ENCODE measurements at regions not wholly inside any gene's neighbourhood (a gene's known extent, or its start where the extent isn't known, plus 50 kb on each side); places are given as distances from the start of the nearest gene placed in this dataset.

DNA sequence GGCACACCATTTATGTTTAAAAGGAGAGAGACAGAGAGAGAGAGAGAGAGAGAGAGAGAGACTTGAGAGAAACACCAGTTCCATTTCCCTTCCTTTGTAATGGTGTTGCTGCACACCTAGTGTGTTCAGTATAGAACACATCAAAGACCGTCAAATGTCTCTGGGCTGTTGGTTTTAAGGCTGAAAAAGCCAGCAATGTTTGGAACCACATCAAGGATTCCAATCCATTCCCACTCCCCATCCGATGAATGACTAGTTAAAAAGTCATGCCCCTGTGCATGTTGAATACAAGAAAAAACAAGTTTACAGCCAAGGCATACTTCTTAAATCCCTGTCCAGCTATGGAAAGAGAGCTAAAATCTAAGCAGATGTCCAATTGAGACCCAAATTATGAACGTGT is 83.0 kb upstream of the IFNE start:
- no peak for DNase-seq

DNA sequence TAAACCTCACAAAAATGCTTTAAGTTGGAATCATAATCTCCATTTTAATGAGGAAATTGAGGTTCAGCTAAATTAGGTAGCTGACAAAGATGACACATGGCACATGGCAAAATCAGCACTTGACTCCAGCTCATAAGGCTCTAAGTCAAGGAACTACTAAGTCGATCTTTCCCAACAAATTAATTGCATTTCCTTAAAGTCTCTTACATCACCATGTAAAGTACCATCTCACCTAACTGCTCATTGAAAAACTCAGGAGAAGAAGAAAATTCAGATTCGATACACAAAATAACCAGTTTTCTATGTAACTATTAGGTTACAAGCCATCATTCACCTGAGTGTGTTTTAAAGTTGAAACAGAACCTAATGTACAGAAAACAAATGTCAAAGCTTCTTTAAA is 85.8 kb upstream of the IFNE start:
- no peak for DNase-seq

DNA sequence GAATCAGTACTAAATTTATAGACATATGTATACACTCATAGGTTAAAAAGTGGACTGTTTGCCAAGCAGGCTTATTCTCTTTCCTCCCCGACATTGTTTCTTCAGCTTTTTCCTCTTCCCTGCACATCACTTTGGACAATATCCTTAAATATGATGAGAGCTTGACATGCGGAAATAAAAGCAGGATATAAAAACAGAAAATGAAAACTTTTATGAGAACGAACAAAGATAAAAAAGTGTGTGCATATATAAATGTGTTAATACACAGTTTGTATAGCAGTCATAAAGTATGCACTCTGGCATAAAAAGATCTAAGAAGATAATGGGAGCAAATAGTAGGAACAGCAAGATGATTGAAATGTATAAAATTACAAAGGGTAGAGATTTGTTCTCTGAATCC is 86.4 kb upstream of the IFNE start:
- DNase-seq = no peak

DNA sequence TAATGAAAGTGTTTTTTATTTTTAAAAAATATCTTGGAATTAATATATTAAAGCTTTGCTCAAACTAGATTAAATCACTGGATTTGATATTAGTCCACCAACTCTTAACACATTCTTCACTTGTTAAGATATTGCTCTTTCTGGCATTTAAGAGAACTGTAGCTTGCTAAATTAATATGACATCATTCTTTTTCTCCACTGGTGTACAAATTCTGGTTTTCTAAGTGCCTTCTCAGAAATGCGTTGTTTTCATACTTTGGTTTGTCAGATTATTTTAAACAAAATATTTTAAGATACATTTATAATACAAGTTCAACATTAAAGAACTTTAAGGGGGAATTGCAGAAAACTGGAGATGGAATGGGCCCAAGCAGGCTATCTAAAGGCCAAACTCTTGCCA is 87.6 kb upstream of the IFNE start:
- no peak for DNase-seq

DNA sequence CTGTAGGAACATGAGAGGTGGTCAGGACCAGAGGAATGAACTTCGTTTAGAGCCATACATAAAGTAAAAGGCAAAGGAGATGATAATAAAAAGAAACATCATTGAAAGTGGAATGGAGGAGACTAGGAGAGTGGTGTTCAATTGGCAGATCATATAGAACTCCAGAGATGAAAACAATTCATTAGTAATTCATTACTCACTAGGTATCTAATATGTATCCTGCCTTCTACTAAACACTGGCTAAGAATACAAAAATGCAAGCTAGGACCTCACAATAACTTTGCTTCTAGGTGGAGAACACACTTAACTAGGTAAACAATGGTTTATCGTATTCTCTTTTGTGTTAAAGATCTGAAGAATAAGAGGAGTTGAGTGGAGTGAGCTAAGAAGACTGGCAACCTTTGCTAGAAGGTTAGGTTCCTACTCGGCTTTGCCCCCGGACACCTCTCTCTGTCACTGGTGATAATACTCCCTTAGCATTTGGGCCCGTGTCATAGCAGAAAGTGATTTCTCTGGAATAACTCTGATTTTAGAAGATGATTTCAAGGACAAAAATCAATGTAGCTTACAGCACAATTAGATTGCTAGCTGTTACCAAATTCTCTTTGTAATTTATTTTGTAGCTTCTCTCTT is 88.6 kb upstream of the IFNE start:
- no peak for DNase-seq

DNA sequence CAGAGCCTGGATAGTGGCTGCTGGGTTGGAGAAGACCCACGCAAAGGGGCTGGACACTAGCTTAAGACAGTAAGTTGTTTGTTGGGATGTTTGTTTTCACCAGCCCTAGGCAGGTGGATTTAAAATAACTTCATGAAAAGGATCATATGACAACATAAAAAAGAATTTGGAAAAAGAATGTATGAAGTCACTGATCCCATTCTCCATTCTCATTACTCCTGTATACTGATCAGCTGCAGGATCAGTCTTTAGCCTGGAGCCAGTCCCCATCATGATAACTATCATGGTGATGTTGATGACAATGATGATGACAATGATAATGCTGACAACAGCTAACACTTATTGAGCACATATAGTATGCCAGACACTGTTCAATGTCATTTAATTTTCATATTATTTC is 92.1 kb upstream of the IFNE start:
- no peak for DNase-seq

DNA sequence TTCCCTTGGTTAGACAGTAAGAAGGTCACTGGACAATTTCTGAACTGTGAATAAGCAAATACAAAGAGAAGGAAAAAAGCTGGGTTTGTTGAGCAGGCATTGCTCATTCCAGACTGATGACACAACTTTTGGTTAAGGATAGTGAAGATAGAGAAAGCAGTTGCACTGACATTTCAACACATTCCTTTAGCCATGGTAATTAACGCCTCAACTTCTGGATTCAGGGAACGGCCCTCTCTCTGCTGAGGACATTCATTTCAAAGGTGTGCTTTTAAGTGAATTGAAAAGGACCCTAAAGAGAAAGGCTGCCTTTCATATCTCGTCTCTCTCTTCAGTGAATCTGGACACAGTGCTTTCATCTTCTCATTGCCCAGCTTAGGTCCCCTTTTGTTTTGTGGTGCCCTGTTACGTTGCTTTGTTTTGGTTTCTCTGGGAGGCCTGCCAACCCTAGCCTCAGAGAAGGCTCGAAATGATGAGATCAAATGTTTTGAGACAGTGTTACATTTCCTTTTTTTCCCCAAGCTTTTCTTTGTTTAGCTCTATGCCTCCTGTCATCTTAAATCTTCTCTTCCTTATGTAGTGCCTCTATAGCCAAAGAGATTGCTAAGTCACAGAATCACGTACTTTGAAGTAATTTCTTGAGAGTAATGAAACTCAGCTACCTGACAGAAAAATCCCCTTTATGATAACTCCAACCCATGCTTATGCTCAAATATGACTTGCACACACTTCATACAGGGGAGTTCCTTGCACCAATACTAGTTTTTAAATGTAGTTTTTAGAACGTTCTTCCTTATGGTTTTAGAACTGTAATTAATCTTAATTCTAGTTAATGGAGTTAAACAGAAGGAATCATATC is 94.4 kb upstream of the IFNE start:
- DNase-seq = peak; percentile 12

DNA sequence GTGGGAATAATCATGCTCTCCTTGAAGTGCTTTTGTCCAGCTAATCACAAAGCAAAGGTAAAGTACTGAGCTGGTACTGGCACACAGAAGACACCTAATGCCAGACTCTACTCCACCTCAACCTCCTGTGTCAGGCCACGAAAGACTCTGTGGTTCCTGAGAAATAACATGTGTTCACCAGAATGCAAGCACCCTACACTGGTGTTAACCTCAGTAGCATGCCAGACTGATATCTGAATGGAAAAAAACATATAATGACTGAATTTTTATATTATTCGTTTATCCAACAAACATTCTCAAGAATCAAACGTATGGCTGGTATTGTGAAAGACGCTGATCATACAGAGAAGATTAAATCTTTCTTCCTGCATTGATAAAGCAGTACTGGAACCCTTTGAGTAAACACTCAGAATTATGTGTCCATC is 97.1 kb upstream of the IFNE start:
- peak; percentile 4 for DNase-seq

DNA sequence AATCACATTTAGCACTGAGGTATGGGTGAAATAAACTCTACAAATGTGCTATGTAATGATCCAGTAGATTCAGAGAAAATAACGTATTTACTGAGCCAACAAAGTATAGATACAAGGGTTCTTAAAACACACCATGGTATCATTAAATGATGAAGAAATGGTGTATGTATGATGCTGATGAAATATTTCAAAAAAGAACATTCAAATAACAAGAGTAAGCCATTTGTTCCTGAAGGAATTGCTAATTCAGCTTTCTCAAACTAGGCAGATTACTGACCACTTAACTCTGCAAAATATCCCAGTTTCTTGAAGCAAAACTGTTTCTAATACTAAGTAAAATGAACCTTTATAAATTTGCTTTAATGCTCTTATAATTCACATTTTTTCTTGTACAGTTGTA is 97.6 kb upstream of the IFNE start:
- no peak for DNase-seq

DNA sequence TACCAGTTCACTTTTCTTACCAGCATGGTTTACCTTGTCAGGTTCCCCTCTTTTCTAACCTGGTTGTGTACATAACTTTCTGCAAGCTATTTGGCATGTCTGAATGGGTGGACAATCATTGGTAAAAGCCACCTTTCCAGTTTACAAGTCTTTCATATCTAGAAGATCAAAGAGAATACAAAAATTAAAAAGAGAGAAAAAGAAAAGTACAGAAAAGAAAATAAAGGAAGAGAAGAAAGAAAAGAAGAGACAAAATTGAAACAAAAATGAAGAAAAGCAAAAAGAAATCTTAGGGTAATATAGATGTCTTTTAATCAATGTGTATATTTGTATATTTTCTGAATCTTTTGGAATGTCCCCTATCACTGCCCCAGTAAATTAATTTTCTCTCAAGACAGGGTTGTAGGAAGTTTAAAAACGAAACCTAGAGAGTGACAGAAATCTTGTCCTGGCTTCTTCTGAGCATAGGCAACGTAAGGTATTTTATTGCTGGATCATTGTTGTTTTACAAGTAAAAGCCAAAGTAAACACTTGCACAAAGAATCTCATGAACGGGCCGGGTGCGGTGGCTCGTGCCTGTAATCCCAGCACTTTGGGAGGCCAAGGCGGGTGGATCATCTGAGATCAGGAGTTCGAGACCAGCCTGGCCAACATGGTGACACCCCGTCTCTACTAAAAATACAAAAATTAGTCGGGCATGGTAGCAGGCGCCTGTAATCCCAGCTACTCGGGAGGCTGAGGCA is 98.7 kb upstream of the IFNE start:
- no peak for DNase-seq

DNA sequence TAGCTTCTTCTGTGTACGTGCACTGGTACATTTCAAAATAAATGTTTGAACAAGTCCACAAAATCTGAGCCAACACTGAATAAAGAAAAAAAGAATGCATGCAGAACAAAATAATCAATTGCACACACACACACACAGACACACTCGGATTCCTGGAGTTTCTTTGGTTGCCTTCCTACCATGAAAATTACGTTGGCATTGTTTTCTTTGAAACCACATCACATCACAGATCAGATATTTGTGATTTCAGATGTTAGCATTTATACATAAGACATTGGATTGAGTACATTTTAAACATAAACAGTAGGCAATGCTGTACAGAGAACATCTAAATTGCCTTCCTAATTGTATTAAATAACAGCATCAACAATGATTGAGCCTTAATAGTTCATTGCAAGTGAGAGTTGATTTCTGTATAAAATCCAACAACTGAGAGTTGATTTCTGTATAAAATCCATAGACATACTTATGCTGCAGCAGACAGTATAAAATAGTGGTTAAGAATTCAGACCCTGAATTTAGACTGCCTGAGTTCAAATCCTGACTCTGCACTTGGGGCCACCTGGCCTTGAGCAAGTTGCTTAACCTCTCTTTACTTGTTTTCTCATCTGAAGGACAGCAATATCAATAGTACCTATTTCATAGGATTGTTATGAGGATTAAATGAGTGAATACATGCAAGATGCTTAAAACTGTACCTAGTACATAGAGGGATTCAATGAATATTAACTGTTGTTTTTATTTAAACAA is 101.7 kb upstream of the IFNE start:
- no peak for DNase-seq

DNA sequence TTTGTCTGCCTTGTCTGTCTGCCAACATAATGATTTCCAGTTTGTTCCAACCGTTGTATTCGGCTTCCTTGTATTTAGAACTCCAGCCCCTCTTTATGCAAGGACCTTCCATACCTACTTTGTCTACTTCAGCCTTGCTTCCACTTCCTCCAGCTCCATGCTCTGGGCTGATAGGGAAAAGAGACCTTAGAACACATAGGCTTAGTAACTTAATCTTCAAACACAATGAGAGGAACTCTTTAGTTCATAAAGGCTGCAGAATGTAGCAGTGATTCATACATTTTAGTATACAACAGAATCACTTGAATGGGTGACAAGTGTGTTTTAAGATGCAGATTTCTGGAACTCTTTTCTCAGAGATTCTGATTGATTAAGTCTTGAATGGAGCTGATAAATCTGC is 102.8 kb upstream of the IFNE start:
- DNase-seq = no peak

DNA sequence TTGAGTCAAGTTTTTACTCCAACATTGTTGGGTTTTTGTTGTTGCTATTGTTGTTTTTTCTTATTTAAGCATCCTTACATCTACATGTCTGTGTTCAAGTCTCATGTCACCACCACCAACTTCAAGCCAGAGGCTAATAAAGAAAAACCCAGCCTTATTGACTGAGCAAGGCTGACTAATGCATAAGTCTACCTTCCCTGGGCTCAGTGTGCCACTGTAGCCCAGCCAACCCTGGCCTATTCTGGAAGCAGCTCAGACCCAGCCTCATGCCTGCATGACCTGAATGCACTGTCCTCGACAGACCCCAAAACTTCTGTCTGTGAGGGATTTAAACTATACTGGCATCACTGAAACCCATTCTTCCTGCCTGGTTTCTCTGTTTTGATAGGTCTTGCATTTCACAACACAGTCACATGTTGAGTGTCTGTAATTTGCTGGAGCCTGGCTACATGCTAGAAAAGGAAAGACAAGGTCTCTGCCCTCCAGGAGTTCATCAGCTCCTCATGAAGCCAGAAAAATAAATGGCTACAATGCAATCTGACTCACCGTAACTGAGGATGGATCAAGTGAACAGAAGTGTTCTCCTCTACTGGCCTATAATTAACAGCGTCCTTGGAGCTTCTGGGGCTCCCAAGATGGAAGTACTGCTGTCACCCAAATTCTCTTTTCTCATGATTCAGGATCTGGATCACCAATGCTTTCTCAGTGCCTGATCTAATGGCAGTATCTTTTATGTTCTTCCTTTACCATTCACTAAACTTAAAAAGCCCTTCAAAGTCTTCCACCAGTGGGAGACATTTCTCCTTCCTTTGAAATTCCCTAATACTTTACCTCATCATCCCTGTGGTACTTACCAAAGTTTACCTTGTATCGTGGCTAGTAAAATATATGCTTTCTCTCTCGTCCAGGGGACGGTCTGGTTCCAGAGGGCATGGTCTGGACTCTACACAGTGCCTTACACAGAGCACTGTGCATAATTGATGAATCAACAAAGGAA is 103.9 kb upstream of the IFNE start:
- DNase-seq = no peak

DNA sequence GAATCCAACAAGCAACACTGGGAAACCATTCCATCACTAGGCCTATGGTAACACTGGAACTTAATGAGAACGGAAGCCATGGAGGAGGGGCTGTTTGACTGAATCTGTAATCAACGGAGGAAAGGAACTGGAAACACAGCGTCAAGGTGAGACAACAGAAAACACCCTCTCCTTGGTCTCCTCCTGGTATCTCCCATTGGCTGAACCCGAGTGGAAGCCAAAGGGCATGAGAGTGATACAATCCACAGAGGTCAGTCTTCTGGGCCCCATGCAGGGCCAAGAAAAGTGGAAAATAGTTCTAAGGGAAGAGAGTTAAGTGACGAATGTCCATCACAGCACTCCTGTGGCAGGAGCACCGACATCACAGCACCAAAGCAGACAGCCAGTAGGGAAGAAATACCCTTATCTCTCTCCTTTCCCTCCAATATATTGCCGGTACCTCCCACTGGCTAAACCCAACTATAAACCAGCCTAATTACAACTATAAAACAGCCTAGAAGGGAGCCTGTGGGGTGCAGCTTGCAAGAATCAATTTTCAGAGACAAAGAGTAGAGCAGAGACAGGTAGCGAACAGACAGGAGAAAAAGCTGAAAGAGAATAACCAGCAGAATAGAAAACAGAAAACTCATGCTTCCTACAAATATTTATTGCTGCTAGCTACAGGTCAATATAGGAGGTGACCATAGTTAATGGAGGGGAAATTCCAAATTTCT is 107.4 kb upstream of the IFNE start:
- no peak for DNase-seq

DNA sequence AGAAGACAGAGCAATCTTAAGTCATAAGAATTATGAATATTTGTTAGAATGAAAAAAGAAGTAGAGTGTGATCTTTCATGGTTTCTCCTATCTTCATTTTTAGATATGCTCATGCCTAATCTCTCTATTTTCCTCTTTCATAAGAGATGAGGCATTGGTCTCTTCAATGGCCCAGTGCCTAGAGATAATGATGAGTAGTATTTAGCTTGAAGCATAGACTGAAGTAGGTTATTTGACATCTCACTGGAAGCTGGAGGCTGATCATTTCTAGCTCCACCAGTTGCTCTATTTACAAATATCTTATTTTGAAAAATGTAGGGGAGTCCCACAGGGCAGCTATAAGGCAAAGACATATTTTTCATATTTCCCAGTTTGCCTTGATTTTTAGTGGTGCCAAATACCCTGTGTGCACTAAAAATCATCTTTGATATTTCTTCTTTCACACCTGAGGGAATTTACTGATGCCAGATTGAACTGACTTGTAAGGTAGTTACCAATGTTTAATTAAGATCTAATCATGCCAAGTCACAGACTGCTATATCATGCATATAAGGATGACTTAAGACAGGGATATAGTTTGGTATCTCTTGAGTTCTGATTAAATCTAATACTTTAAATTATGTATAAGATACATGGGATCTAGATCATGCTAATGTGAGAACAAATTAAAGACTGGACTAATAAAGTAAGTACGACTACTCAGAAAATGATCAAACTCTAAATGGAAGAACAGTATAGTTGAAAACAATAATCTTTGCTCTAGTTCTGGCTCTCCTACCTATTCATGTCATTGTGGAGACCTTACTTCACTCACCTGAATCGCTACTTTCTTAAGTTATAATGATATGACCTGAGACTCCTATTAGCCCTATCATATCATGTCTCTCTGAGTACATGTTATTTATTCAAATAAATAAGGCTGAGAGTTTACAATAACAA is 108.2 kb upstream of the IFNE start:
- no peak for DNase-seq

DNA sequence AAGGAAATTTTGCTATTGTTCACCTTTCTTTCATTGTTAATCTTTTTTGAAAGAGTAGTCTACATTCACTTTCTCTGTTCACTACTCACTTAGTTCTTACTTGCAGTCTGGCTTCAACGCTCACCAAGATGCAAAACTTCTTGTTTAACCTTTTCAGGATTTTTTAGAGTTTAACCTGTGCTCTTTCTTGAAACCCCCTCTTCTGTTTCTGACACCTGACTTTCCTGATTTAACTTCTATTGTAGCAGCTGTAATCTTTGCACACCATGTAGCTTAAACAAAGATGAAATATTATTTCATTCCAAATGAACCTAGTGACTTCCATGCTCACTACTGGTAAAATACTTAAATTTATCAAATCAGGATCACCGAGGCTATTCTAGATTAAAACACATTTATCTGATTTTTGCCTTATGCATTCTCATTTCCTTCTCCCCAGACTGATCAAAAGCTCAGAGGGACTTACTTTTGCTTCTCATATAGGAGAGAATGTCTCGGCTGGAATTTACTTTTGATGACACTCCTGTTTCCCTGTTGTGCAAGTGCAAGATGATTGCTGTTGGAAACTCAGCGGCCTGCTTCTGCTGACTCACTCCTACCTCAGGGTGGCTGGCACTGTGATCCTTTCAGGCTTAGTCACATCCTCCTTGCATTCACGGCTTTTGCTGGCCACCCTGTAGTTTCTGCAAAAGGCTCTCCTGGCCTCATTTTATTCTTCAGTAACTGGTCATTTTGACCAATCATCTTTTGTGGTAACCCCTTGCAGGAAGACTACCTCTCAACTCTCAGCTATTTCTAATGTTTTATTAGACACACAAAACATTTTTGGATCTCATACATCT is 109.3 kb upstream of the IFNE start:
- peak; percentile 46 for DNase-seq

DNA sequence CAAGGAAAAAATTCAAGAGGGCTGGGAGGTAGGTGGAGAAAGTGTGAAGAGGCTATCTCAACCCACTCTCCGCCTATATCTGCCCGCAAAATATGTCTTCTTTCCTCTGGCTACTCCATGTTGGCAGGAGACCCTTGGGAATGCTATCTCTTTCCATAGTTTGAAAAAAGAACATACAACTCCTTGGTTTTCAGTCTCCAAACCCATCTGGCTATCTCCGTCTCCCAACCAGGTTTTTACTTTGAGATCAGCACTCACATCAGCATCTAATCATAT is 109.9 kb upstream of the IFNE start:
- DNase-seq = no peak

DNA sequence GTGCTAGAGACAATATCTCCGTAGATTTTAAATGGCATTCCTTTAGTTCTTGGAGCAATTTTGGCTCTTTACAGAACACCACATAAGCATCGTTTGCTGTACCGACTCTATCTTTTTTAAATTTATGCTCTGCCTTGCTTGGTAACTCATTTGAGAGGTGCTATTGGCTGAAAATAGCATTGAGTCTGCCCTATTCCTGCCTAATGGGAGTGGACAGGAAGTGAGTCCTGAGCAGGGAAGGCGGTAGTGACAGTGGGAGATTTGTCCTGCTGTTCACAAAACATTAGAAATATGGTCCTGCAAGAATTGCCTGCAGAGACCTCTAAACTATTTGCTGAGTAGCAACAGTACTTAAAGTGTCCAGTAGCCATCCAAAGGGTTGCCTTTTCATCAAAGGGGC is 115.2 kb upstream of the IFNE start:
- DNase-seq = no peak

DNA sequence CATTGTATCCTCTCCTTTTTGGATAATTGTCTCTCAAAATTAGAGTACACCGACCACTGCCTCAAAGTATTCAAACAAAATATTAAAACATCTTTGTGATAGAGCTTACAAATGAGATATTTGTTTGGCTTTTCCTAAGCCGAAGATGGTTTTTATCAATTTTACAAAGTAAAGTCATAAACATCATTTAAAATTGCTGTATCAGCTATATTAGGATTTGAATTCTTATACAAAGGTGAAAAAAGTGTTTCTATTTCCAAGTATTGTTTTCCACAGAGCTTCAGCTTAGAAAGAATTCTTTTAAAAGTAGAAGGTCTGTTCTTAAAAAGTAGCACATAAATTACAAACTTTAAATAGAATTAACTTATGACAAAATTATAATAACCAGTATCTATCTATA is 116.6 kb upstream of the IFNE start:
- no peak for DNase-seq

Measured in CD4-positive, alpha-beta T cell treated with Interferon gamma for 1 hour (primary cell).